ENCODE measurements at regions not wholly inside any gene's neighbourhood (a gene's known extent, or its start where the extent isn't known, plus 50 kb on each side); places are given as distances from the start of the nearest gene placed in this dataset.

DNA sequence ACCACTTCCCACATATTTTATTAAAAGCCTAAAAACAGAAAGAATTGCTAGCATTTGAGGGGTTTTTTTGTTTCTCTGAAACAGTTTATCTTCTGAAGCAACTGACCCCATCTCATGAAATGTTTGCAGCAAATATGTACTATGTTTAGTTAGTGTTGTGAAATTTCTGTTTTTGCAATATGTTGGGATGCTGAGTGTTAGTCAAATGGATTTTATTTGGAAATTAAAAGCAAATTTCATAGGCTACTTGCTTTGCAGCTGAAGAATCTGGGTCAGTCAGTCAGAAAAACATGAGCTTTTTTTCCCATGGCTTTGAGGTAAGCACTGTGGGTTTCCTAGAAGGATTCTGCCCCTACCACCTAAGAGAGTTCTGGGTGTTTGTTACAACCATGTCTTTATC, 184.9 kb upstream of the DKK2 start:
- Histone ChIP-seq H3K27me3 (ENCODE audit: insufficient read depth) (no peaks in the 10 kb centered on the region), H3K27ac (ENCODE audit: low read depth) (no peak overlapping the region), H3F3A (replicated peaks; ENCODE audit: low read depth) (no peaks in the 10 kb centered on the region), H3K79me2 (replicated peaks; ENCODE audit: insufficient read depth) (no peaks in the 10 kb centered on the region), H2AFZ (no peak overlapping the region), H3K4me2 (no peak overlapping the region), H3K4me3 (no peak overlapping the region), H3K9me2 (ENCODE audit: insufficient read depth) (0 out of 2 replicates have a peak, but pooled peaks cover 4% of the 10 kb centered on the region), H3K36me3 (ENCODE audit: insufficient read depth) (no peaks in the 10 kb centered on the region), H3K4me1 (ENCODE audit: insufficient read depth) (no peaks in the 10 kb centered on the region), H4K20me1 (replicated peaks; ENCODE audit: insufficient read depth) (no peaks in the 10 kb centered on the region)
- DNase-seq (ENCODE audit: low spot score) (no peak), ATAC-seq (no peak)
- H3K36me3 Mint-ChIP-seq (ENCODE audit: low read depth), result no peaks in the 10 kb centered on the region
- TF ChIP-seq ZNF114 (CRISPR knock-in tag; IDR thresholded peaks at IDR 0.05) (no peak), NANOG (IDR thresholded peaks at IDR 0.05; ENCODE audit: borderline replicate concordance) (no peak)
- H3K9me3 Mint-ChIP-seq, result no peaks in the 10 kb centered on the region
- no peak overlapping the region for H3K4me3 Mint-ChIP-seq
- H3K27ac Mint-ChIP-seq, result no peak overlapping the region
- no peaks in the 10 kb centered on the region for H3K27me3 Mint-ChIP-seq (ENCODE audit: insufficient read depth, low read depth, poor library complexity)
- H3K4me1 Mint-ChIP-seq, result no peaks in the 10 kb centered on the region

DNA sequence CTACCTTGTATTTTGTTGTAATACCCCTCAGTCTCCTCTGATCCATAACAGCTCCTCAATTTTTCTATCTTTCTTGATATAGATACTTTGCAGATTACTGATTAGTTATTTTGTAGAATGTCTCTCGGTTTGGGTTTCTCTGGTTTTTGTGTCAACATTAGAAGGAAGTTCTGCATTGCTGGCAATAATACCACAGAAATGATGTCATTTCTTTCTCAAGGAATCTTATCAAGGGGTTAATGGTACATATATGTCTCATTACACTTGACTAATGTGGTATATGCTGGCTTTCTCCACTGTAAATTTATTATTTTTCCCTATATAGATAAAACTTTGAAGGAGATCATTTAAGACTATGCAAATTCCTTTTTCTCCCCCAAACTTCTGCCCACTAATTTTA, 183.6 kb upstream of the DKK2 start:
- no peak overlapping the region for H3K27ac ChIP-seq (ENCODE audit: low read depth)
- no peak overlapping the region for H3K4me3 Mint-ChIP-seq
- H3K4me2 ChIP-seq, result no peak overlapping the region
- TF ChIP-seq ZNF331 (CRISPR knock-in tag; IDR thresholded peaks at IDR 0.05; ENCODE audit: low read depth) (no peak), CREB1 (CRISPR knock-in tag; IDR thresholded peaks at IDR 0.05; ENCODE audit: low read depth) (no peak), ZNF114 (CRISPR knock-in tag; IDR thresholded peaks at IDR 0.05) (no peak), POLR2AphosphoS5 (IDR thresholded peaks at IDR 0.05; ENCODE audit: low read depth) (no peak), STAT1 (IDR thresholded peaks at IDR 0.05; ENCODE audit: unreplicated experiment) (no peak), EZH2 (IDR thresholded peaks at IDR 0.05; ENCODE audit: low read depth, unreplicated experiment) (no peak), JUNB (IDR thresholded peaks at IDR 0.05; ENCODE audit: unreplicated experiment) (no peak), NANOG (IDR thresholded peaks at IDR 0.05; ENCODE audit: borderline replicate concordance) (no peak), EZH2phosphoT487 (IDR thresholded peaks at IDR 0.05; ENCODE audit: unreplicated experiment) (no peak)
- TF ChIP-seq, protein P1, sequence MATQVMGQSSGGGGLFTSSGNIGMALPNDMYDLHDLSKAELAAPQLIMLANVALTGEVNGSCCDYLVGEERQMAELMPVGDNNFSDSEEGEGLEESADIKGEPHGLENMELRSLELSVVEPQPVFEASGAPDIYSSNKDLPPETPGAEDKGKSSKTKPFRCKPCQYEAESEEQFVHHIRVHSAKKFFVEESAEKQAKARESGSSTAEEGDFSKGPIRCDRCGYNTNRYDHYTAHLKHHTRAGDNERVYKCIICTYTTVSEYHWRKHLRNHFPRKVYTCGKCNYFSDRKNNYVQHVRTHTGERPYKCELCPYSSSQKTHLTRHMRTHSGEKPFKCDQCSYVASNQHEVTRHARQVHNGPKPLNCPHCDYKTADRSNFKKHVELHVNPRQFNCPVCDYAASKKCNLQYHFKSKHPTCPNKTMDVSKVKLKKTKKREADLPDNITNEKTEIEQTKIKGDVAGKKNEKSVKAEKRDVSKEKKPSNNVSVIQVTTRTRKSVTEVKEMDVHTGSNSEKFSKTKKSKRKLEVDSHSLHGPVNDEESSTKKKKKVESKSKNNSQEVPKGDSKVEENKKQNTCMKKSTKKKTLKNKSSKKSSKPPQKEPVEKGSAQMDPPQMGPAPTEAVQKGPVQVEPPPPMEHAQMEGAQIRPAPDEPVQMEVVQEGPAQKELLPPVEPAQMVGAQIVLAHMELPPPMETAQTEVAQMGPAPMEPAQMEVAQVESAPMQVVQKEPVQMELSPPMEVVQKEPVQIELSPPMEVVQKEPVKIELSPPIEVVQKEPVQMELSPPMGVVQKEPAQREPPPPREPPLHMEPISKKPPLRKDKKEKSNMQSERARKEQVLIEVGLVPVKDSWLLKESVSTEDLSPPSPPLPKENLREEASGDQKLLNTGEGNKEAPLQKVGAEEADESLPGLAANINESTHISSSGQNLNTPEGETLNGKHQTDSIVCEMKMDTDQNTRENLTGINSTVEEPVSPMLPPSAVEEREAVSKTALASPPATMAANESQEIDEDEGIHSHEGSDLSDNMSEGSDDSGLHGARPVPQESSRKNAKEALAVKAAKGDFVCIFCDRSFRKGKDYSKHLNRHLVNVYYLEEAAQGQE (IDR thresholded peaks at IDR 0.05; ENCODE audit: unreplicated experiment), result no peak
- TF ChIP-seq, protein P2, sequence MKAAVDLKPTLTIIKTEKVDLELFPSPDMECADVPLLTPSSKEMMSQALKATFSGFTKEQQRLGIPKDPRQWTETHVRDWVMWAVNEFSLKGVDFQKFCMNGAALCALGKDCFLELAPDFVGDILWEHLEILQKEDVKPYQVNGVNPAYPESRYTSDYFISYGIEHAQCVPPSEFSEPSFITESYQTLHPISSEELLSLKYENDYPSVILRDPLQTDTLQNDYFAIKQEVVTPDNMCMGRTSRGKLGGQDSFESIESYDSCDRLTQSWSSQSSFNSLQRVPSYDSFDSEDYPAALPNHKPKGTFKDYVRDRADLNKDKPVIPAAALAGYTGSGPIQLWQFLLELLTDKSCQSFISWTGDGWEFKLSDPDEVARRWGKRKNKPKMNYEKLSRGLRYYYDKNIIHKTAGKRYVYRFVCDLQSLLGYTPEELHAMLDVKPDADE (IDR thresholded peaks at IDR 0.05), result no peak
- TF ChIP-seq, protein P3, sequence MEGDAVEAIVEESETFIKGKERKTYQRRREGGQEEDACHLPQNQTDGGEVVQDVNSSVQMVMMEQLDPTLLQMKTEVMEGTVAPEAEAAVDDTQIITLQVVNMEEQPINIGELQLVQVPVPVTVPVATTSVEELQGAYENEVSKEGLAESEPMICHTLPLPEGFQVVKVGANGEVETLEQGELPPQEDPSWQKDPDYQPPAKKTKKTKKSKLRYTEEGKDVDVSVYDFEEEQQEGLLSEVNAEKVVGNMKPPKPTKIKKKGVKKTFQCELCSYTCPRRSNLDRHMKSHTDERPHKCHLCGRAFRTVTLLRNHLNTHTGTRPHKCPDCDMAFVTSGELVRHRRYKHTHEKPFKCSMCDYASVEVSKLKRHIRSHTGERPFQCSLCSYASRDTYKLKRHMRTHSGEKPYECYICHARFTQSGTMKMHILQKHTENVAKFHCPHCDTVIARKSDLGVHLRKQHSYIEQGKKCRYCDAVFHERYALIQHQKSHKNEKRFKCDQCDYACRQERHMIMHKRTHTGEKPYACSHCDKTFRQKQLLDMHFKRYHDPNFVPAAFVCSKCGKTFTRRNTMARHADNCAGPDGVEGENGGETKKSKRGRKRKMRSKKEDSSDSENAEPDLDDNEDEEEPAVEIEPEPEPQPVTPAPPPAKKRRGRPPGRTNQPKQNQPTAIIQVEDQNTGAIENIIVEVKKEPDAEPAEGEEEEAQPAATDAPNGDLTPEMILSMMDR (conservative IDR thresholded peaks at IDR 0.05; ENCODE audit: low read depth in 2 of 2), result no peak

More for the DNA sequence above, 183.6 kb upstream of the DKK2 start:
- no peak for DNase-seq (ENCODE audit: low spot score)
- Histone ChIP-seq H3K79me2 (replicated peaks; ENCODE audit: insufficient read depth) (no peaks in the 10 kb centered on the region), H3K9me2 (ENCODE audit: insufficient read depth) (0 out of 2 replicates have a peak, but pooled peaks cover 4% of the 10 kb centered on the region), H2AFZ (no peak overlapping the region), H4K20me1 (replicated peaks; ENCODE audit: insufficient read depth) (no peaks in the 10 kb centered on the region), H3K27me3 (ENCODE audit: insufficient read depth) (no peaks in the 10 kb centered on the region), H3K4me1 (ENCODE audit: insufficient read depth) (no peaks in the 10 kb centered on the region), H3F3A (replicated peaks; ENCODE audit: low read depth) (no peaks in the 10 kb centered on the region), H3K4me3 (no peak overlapping the region), H3K36me3 (ENCODE audit: insufficient read depth) (no peaks in the 10 kb centered on the region)
- Mint-ChIP-seq H3K27ac (no peak overlapping the region), H3K4me1 (no peaks in the 10 kb centered on the region), H3K9me3 (no peaks in the 10 kb centered on the region), H3K27me3 (ENCODE audit: insufficient read depth, low read depth, poor library complexity) (no peaks in the 10 kb centered on the region), H3K36me3 (ENCODE audit: low read depth) (no peaks in the 10 kb centered on the region)
- ATAC-seq, result no peak

All from GM23338 (cell line).